K562 (cell line): ENCODE measurements at regions not wholly inside any gene's neighbourhood (a gene's known extent, or its start where the extent isn't known, plus 50 kb on each side); places are given as distances from the start of the nearest gene placed in this dataset.

Experiments used
- ATAC-seq: fragments of 200-7000 bp; cut with Tn5 transposase; 3 replicates; pipeline ENCODE4 v1.9.1; 2020; ENCODE audit warnings: moderate library complexity
- BruUV-seq: library from RNA; stranded (reverse); fragments of 400-500 nt; replicated peaks from 2 replicates; lab custom pipeline; 2021; lab: Mats Ljungman, UMichigan
- CTCF ChIA-PET: fragments of 300-600 bp; formaldehyde crosslinking; extraction: SDS; loops from one replicate; lab custom pipeline; 2021; ENCODE audit warnings: low intra/inter-chr PET ratio; lab: Yijun Ruan, JAX
- POLR2A ChIA-PET: fragments of 300-600, 350-650 bp; sonication (Branson Sonifier 250); formaldehyde crosslinking; extraction: SDS; loops from one replicate; lab custom pipeline; 2021; ENCODE audit warnings: antibody characterized with exemption, inconsistent platforms; lab: Yijun Ruan, JAX
- DNase-seq, 4 experiments: peaks; one replicate each; pipeline versions ENCODE4 v3.0.0 to v3.0.0-alpha.2; 2011 to 2018; ENCODE audit warnings: low spot score in 3 of 4, mixed read lengths in 3 of 4; ENCODE audit errors: extremely low read depth in 1 of 4
- FAIRE-seq: peaks from 2 replicates; lab custom pipeline; 2011; peaks lifted over from hg19 to GRCh38; lab: Jason Lieb, UNC
- H2AFZ ChIP-seq: 2 replicates; pipeline ENCODE4 v1.6.0; 2011; ENCODE audit warnings: low read depth, low read length, control low read depth, inconsistent platforms
- H3K27ac ChIP-seq: fragments of 200-600 bp; 3 replicates; pipeline ENCODE4 v1.8.0; 2011; ENCODE audit warnings: low read depth, mild to moderate bottlenecking, control low read depth, inconsistent platforms, low read length, moderate library complexity, mixed read lengths; ENCODE audit errors: extremely low read depth
- H3K27me3 ChIP-seq, 2 experiments: fragments of 300-600 bp in 1 of 2; 2 replicates in 1 of 2; 3 replicates in 1 of 2; pipeline versions ENCODE4 v1.6.0 to v1.8.0; 2011; ENCODE audit warnings: inconsistent platforms in 2 of 2, low read length in 2 of 2, mild to moderate bottlenecking in 1 of 2, mixed read lengths in 1 of 2, moderate library complexity in 1 of 2; ENCODE audit not compliant: control insufficient read depth in 2 of 2, insufficient read depth in 2 of 2
- H3K36me3 ChIP-seq: fragments of 300-600 bp; 3 replicates; pipeline ENCODE4 v1.8.0; 2011; ENCODE audit warnings: mild to moderate bottlenecking, low read length, inconsistent platforms; ENCODE audit not compliant: control insufficient read depth, insufficient read depth
- H3K4me1 ChIP-seq, 2 experiments: fragments of 200-600 bp in 1 of 2; replicated peaks in 1 of 2; 2 replicates in 1 of 2; 3 replicates in 1 of 2; pipeline versions ENCODE4 v1.5.1 to v1.8.0; 2011; ENCODE audit warnings: inconsistent platforms in 2 of 2, low read length in 2 of 2, mild to moderate bottlenecking in 1 of 2, mixed read lengths in 1 of 2, moderate library complexity in 1 of 2; ENCODE audit not compliant: control insufficient read depth in 2 of 2, insufficient read depth in 2 of 2
- H3K4me2 ChIP-seq: 2 replicates; pipeline ENCODE4 v1.6.1; 2011; ENCODE audit warnings: low read length, control low read depth, inconsistent platforms, mixed read lengths; ENCODE audit not compliant: insufficient read depth
- H3K4me3 ChIP-seq: fragments of 200-600 bp; sonication (generic), shearing (Covaris generic); 2 replicates; pipeline ENCODE4 v1.5.1; 2016; ENCODE audit warnings: control low read depth, inconsistent platforms
- H3K79me2 ChIP-seq: fragments of 200-600 bp; 3 replicates; pipeline ENCODE4 v1.8.0; 2011; ENCODE audit warnings: low read length, inconsistent platforms; ENCODE audit not compliant: control insufficient read depth, insufficient read depth
- H3K9ac ChIP-seq, 2 experiments: 2 replicates each; pipeline versions ENCODE4 v1.6.0 to v1.6.1; 2011; ENCODE audit warnings: low read depth in 2 of 2, low read length in 2 of 2, control low read depth in 1 of 2, inconsistent platforms in 1 of 2, mild to moderate bottlenecking in 1 of 2, mixed read lengths in 1 of 2; ENCODE audit not compliant: insufficient read depth in 1 of 2
- H3K9me1 ChIP-seq: one replicate; pipeline ENCODE4 v1.6.0; 2011; ENCODE audit warnings: inconsistent platforms, mild to moderate bottlenecking, low read length, moderate library complexity; ENCODE audit not compliant: control insufficient read depth, insufficient read depth
- H3K9me3 ChIP-seq: replicated peaks from 2 replicates; pipeline ENCODE4 v1.5.1; 2011; ENCODE audit warnings: low read depth, low read length, inconsistent platforms; ENCODE audit not compliant: control insufficient read depth, insufficient read depth
- H4K20me1 ChIP-seq: replicated peaks from 2 replicates; pipeline ENCODE4 v1.6.1; 2011; ENCODE audit warnings: low read length, inconsistent platforms, mixed read lengths; ENCODE audit not compliant: control insufficient read depth, insufficient read depth
- JUND ChIP-seq, 2 experiments: IDR thresholded peaks; 2 replicates in 1 of 2; 3 replicates in 1 of 2; pipeline ENCODE4 v1.6.1; 2011; ENCODE audit warnings: borderline replicate concordance in 2 of 2, low read depth in 2 of 2, low read length in 2 of 2, improper control_type of control experiment in 1 of 2, missing biosample characterization in 1 of 2, missing genetic modification characterization in 1 of 2, missing genetic modification reagents in 1 of 2
- NFIC ChIP-seq: fragments of 450-650 bp; IDR thresholded peaks from 2 replicates; pipeline ENCODE4 v1.6.1; 2017; ENCODE audit warnings: mild to moderate bottlenecking, inconsistent platforms
- RBBP5 ChIP-seq: fragments of 200-600 bp; sonication (generic); IDR thresholded peaks from 2 replicates; pipeline ENCODE4 v1.6.1; 2012; ENCODE audit warnings: borderline replicate concordance, mild to moderate bottlenecking, low read length, control low read depth, inconsistent platforms; ENCODE audit not compliant: insufficient read depth, poor library complexity, severe bottlenecking
- RBM34 ChIP-seq: fragments of 200-400 bp; formaldehyde crosslinking; IDR thresholded peaks from 2 replicates; pipeline ENCODE4 v1.6.1; 2018; ENCODE audit warnings: low read length, borderline replicate concordance; ENCODE audit not compliant: insufficient read depth
- ZBTB8A ChIP-seq: fragments of 450-650 bp; IDR thresholded peaks from 2 replicates; pipeline ENCODE4 v1.6.1; 2018; ENCODE audit warnings: mild to moderate bottlenecking, moderate library complexity; ENCODE audit not compliant: partially characterized antibody
- WGBS: fragments of 100-300 bp; shearing (Covaris generic); methylation state at CpG from one replicate; pipeline ENCODE4 v1.1.6; 2016; ENCODE audit warnings: low coverage, mixed read lengths; ENCODE audit not compliant: insufficient coverage; ENCODE audit errors: missing lambda C conversion rate; 5-methylcytosine and 5-hydroxymethylcytosine counted together
- in situ Hi-C: fragments of 300-500 bp; cut with MboI; formaldehyde crosslinking; loops from 4 replicates; pipeline ENCODE4 v1.15.0; 2018; ENCODE audit warnings: inconsistent platforms, mixed read lengths
- intact Hi-C: fragments of 100-400 bp; cut with micrococcal nuclease; formaldehyde crosslinking; loops from 2 replicates; pipeline ENCODE4 v1.14.2; 2022
- TF ChIP-seq, protein P1 (sequence below): fragments of 450-650 bp; formaldehyde crosslinking; conservative IDR thresholded peaks from 2 replicates; pipeline ENCODE4 v1.4.0; 2022; ENCODE audit warnings: mild to moderate bottlenecking, missing genetic modification characterization
- TF ChIP-seq, protein P2 (sequence below): fragments of 200-800 bp; sonication (Bioruptor generic); IDR thresholded peaks from 2 replicates; pipeline ENCODE4 v1.6.1; 2016; ENCODE audit warnings: missing genetic modification characterization, missing compliant biosample characterization

DNA sequence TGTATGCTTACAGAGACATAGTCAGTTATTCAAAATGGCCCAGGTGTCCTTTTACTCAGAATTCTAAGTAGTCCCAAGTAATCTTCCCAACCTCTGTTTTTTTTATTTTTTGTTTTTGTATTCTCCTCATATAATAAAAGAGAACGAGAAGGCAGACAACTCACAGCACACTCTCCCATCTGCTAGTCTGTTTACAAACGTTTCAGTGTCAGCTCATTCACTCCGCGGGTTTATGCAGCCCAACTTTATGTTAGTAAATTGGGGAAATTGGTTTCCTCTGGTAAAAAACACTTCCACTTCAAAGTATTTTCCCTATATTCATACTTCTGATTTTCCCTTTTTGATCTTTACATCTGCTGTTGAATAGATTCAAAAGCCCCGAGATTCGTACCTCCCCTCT, 347.2 kb downstream of the EFNA5 start:
- CTCF ChIA-PET, result no interaction called here
- intact Hi-C loops, result no loop called here
- no peaks in the 10 kb centered on the region for H3K4me1 ChIP-seq
- TF ChIP-seq ZBTB8A, result no peak
- no peak for TF ChIP-seq RBBP5
- TF ChIP-seq, protein P1, sequence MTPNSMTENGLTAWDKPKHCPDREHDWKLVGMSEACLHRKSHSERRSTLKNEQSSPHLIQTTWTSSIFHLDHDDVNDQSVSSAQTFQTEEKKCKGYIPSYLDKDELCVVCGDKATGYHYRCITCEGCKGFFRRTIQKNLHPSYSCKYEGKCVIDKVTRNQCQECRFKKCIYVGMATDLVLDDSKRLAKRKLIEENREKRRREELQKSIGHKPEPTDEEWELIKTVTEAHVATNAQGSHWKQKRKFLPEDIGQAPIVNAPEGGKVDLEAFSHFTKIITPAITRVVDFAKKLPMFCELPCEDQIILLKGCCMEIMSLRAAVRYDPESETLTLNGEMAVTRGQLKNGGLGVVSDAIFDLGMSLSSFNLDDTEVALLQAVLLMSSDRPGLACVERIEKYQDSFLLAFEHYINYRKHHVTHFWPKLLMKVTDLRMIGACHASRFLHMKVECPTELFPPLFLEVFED (CRISPR knock-in tag), result no peak
- TF ChIP-seq, all 486 proteins: peak for 0
- no peaks in the 10 kb centered on the region for H3K36me3 ChIP-seq
- no peaks in the 10 kb centered on the region for H3K79me2 ChIP-seq
- ATAC-seq (no peak), FAIRE-seq (no peak), DNase-seq (no peak)
- BruUV-seq, result no TSS peak
- no peaks in the 10 kb centered on the region for H3K9me3 ChIP-seq
- H3K9me1 ChIP-seq, result no peaks in the 10 kb centered on the region
- no peak overlapping the region for H3K4me2 ChIP-seq
- H4K20me1 ChIP-seq, result no peaks in the 10 kb centered on the region
- POLR2A ChIA-PET, result interaction anchor here (0.8 kb wide), 1 partner anchor 62 kb away, joined by 3 read pairs; no protein-coding TSS in a partner anchor
- no peak overlapping the region for H3K4me3 ChIP-seq
- in situ Hi-C loops, result no loop called here
- WGBS, result 2% methylated on average over 6 of the region's 6 CpGs
- no peak overlapping the region for H2AFZ ChIP-seq
- H3K27me3 ChIP-seq, result no peaks in the 10 kb centered on the region
- H3K27ac ChIP-seq, result no peak overlapping the region
- no peak overlapping the region for H3K9ac ChIP-seq

GRCh38 chr5:107322936-107323335, 347.8 kb downstream of the EFNA5 start:
- intact Hi-C loops, result no loop called here
- no peak for DNase-seq
- H3K36me3 ChIP-seq, result no peaks in the 10 kb centered on the region
- no peaks in the 10 kb centered on the region for H3K79me2 ChIP-seq
- WGBS, result 0% methylated on average over 5 of the region's 5 CpGs
- no peak overlapping the region for H3K4me3 ChIP-seq
- no peak overlapping the region for H2AFZ ChIP-seq
- H3K27me3 ChIP-seq, result no peaks in the 10 kb centered on the region
- H3K9ac ChIP-seq, result no peak overlapping the region
- ChIA-PET POLR2A (no interaction called here), CTCF (no interaction called here)
- FAIRE-seq, result no peak
- ATAC-seq, result no peak
- H4K20me1 ChIP-seq, result no peaks in the 10 kb centered on the region
- H3K9me3 ChIP-seq, result no peaks in the 10 kb centered on the region
- no TSS peak for BruUV-seq
- H3K4me1 ChIP-seq, result no peaks in the 10 kb centered on the region
- H3K4me2 ChIP-seq, result no peak overlapping the region
- no peak overlapping the region for H3K27ac ChIP-seq
- in situ Hi-C loops, result no loop called here
- no peaks in the 10 kb centered on the region for H3K9me1 ChIP-seq
- TF ChIP-seq, protein P2, sequence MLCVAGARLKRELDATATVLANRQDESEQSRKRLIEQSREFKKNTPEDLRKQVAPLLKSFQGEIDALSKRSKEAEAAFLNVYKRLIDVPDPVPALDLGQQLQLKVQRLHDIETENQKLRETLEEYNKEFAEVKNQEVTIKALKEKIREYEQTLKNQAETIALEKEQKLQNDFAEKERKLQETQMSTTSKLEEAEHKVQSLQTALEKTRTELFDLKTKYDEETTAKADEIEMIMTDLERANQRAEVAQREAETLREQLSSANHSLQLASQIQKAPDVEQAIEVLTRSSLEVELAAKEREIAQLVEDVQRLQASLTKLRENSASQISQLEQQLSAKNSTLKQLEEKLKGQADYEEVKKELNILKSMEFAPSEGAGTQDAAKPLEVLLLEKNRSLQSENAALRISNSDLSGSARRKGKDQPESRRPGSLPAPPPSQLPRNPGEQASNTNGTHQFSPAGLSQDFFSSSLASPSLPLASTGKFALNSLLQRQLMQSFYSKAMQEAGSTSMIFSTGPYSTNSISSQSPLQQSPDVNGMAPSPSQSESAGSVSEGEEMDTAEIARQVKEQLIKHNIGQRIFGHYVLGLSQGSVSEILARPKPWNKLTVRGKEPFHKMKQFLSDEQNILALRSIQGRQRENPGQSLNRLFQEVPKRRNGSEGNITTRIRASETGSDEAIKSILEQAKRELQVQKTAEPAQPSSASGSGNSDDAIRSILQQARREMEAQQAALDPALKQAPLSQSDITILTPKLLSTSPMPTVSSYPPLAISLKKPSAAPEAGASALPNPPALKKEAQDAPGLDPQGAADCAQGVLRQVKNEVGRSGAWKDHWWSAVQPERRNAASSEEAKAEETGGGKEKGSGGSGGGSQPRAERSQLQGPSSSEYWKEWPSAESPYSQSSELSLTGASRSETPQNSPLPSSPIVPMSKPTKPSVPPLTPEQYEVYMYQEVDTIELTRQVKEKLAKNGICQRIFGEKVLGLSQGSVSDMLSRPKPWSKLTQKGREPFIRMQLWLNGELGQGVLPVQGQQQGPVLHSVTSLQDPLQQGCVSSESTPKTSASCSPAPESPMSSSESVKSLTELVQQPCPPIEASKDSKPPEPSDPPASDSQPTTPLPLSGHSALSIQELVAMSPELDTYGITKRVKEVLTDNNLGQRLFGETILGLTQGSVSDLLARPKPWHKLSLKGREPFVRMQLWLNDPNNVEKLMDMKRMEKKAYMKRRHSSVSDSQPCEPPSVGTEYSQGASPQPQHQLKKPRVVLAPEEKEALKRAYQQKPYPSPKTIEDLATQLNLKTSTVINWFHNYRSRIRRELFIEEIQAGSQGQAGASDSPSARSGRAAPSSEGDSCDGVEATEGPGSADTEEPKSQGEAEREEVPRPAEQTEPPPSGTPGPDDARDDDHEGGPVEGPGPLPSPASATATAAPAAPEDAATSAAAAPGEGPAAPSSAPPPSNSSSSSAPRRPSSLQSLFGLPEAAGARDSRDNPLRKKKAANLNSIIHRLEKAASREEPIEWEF, result no peak
- TF ChIP-seq NFIC (no peak), RBM34 (no peak), JUND (IDR thresholded peaks at IDR 0.05; ENCODE audit: borderline replicate concordance, low read depth, low read length) (no peak), JUND (tag; IDR thresholded peaks at IDR 0.05; ENCODE audit: borderline replicate concordance, low read depth, low read length) (no peak)
